Heart left ventricle (tissue), 16 donors: ENCODE measurements at regions not wholly inside any gene's neighbourhood (a gene's known extent, or its start where the extent isn't known, plus 50 kb on each side); places are given as distances from the start of the nearest gene placed in this dataset.

Source experiments
- ATAC-seq, 4 donors: fragments of 200-7000 bp; cut with Tn5 transposase; one replicate each; pipeline ENCODE4 v1.9.1; 2020 to 2022; ENCODE audit warnings: moderate library complexity in 4 of 4, mild to moderate bottlenecking in 3 of 4, moderate number of reproducible peaks in 1 of 4
- DNase-seq, 5 donors: peaks; one replicate each; pipeline ENCODE4 v3.0.0-alpha.2; 2020
- H3K27ac ChIP-seq, 12 donors: fragments of 200-600 bp; sonication (generic) in 4 of 12; one replicate each; pipeline versions ENCODE4 v1.5.0 to v1.8.0; 2016 to 2022; ENCODE audit warnings: mild to moderate bottlenecking in 2 of 12
- H3K27me3 ChIP-seq, 9 donors: fragments of 200-600 bp; sonication (generic) in 2 of 9; one replicate each; pipeline versions ENCODE4 v1.5.1 to v1.8.0; 2016 to 2022; ENCODE audit warnings: mild to moderate bottlenecking in 3 of 9
- H3K36me3 ChIP-seq, 9 donors: fragments of 200-600 bp; sonication (generic) in 2 of 9; one replicate each; pipeline versions ENCODE4 v1.5.0 to v1.8.0; 2018 to 2022; ENCODE audit warnings: mild to moderate bottlenecking in 2 of 9
- H3K4me1 ChIP-seq, 12 donors: fragments of 200-600 bp; sonication (generic) in 4 of 12; one replicate each; pipeline versions ENCODE4 v1.5.0 to v1.8.0; 2016 to 2022; ENCODE audit warnings: mild to moderate bottlenecking in 3 of 12
- H3K4me3 ChIP-seq, 12 donors: fragments of 200-600 bp; sonication (generic) in 4 of 12; one replicate each; pipeline versions ENCODE4 v1.5.0 to v1.8.0; 2017 to 2022; ENCODE audit warnings: mild to moderate bottlenecking in 9 of 12, moderate library complexity in 4 of 12
- H3K9me3 ChIP-seq, 12 donors: fragments of 200-600 bp; sonication (generic) in 4 of 12; one replicate each; pipeline versions ENCODE4 v1.5.0 to v1.8.0; 2016 to 2022; ENCODE audit warnings: mild to moderate bottlenecking in 1 of 12
- POLR2A ChIP-seq, 2 donors: fragments of 450-650 bp; IDR thresholded peaks; one replicate each; pipeline ENCODE4 v1.6.1; 2017; ENCODE audit warnings: antibody characterized with exemption in 2 of 2, mild to moderate bottlenecking in 2 of 2, moderate library complexity in 2 of 2
- WGBS, 4 donors: extraction: QIAGEN DNeasy Blood & Tissue Kit in 2 of 4; methylation state at CpG; one replicate each; pipeline versions ENCODE4 v1.1.5 to v1.1.7; 2013 to 2018; 5-methylcytosine and 5-hydroxymethylcytosine counted together
- intact Hi-C, 10 donors: fragments of 100-400 bp; cut with DNase I; formaldehyde crosslinking; loops; one replicate each; pipeline versions ENCODE4 v1.11.1 to v1.14.2; 2022
- TF ChIP-seq, protein P1 (sequence below), 12 donors: fragments of 200-600 bp; sonication (generic) in 4 of 12; IDR thresholded peaks; one replicate each; pipeline versions ENCODE4 v1.5.0 to v1.8.0; 2018 to 2022; ENCODE audit warnings: antibody characterized with exemption in 12 of 12, mild to moderate bottlenecking in 5 of 12
- donor health status: ischemic (EF 13 %, LVEDD 7.1; RV severe dilation, severe dysfunction).
- donor health status: healthy with polysubstance abuse.
- donor health status: DM: no; HTN: yes; CAD: no.
- donor health status: DM: no; HTN: no; CAD: no.
- donor health status: ischemic (EF 25% LVEDD 6.9; RV normal size, moderate dysfunction).
- donor health status: ischemic (EF 25% LVEDD 5.7; RV mildly dilated, moderate dysfunction).
- donor health status: healthy.
- donor health status: DM: yes; HTN: yes; CAD: no.
- donor health status: ischemic (EF 35%, LVEDD 5.7; RV mildly dilated, moderate dysfunction).
- donor health status: nonischemic (EF 11% LVEDD 7.7; RV severe dilation, severe dysfunction).
- donor health status: DM: yes; HTN: yes; CAD: no.
- donor health status: PGD.
- donor health status: ischemic (EF 29% LVEDD 5.4; RV normal size, mild dysfunction).
- donor health status: nonischemic (EF 23%, LVEDD 6.1; RV moderate dilation, normal function).

GRCh38 chr10:78578929-78579328 is 489.8 kb upstream of the ZMIZ1 start:
- no peaks in the 10 kb centered on the region for H3K36me3 ChIP-seq
- peaks cover 0 to 33% (median 19%) of the 10 kb centered on the region in 12 donors for H3K4me1 ChIP-seq
- no peaks in the 10 kb centered on the region for H3K27me3 ChIP-seq
- no peak for DNase-seq
- no peak for ATAC-seq
- intact Hi-C loops: no loop called here
- TF ChIP-seq, protein P1, sequence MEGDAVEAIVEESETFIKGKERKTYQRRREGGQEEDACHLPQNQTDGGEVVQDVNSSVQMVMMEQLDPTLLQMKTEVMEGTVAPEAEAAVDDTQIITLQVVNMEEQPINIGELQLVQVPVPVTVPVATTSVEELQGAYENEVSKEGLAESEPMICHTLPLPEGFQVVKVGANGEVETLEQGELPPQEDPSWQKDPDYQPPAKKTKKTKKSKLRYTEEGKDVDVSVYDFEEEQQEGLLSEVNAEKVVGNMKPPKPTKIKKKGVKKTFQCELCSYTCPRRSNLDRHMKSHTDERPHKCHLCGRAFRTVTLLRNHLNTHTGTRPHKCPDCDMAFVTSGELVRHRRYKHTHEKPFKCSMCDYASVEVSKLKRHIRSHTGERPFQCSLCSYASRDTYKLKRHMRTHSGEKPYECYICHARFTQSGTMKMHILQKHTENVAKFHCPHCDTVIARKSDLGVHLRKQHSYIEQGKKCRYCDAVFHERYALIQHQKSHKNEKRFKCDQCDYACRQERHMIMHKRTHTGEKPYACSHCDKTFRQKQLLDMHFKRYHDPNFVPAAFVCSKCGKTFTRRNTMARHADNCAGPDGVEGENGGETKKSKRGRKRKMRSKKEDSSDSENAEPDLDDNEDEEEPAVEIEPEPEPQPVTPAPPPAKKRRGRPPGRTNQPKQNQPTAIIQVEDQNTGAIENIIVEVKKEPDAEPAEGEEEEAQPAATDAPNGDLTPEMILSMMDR (IDR thresholded peaks at IDR 0.05): no peak
- no peak for TF ChIP-seq POLR2A (IDR thresholded peaks at IDR 0.05)
- no peaks in the 10 kb centered on the region for H3K9me3 ChIP-seq
- 82 to 89% (median 89%) methylated on average over 6 of the region's 6 CpGs for WGBS, 4 donors
- H3K27ac ChIP-seq: no peak overlapping the region
- H3K4me3 ChIP-seq: no peak overlapping the region

- H3K4me3 ChIP-seq: no peak overlapping the region
- H3K27me3 ChIP-seq: no peaks in the 10 kb centered on the region
- H3K36me3 ChIP-seq: no peaks in the 10 kb centered on the region
- 72 to 93% (median 76%) methylated on average over 4 to 5 of the region's 5 CpGs for WGBS, 4 donors
- peak overlapping the region in 3 of 12 donors; percentile 3 to 50 (median 27) for H3K27ac ChIP-seq
- intact Hi-C loops: no loop called here
- TF ChIP-seq, protein P1 (IDR thresholded peaks at IDR 0.05): no peak
- no peak for TF ChIP-seq POLR2A (IDR thresholded peaks at IDR 0.05)
- H3K9me3 ChIP-seq: no peaks in the 10 kb centered on the region
- DNase-seq (no peak), ATAC-seq (no peak)
- peaks cover 0 to 38% (median 23%) of the 10 kb centered on the region in 12 donors for H3K4me1 ChIP-seq
These were observed 489.2 kb upstream of the ZMIZ1 start for GRCh38 chr10:78579576-78579975.

DNA sequence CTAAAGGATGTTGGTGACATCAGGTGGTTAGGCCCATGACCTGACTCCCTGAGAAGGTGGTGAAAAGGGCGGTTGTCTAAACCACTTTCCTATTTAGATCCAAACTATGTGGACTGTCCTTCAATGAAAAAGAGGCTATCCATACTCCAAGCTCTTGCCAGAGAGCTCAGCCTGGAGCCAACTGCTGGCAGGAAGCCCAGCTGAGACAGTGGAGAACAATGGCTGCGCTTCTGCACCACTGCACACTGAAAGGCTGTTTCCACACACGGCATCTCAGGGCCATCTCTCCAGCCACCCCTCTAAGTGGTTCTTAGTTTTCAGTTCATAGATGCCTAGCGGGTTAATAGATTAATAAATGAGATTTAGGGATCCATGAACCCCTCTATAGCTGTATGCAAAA is 488.8 kb upstream of the ZMIZ1 start:
- intact Hi-C loops: loop anchor here in 1 of 10 donors (10.0 kb wide), 1 partner anchor 615 kb away; no protein-coding TSS in a partner anchor
- Histone ChIP-seq H3K4me3 (no peak overlapping the region), H3K4me1 (peaks cover 0 to 38% (median 26%) of the 10 kb centered on the region in 12 donors), H3K27me3 (no peaks in the 10 kb centered on the region), H3K27ac (peak overlapping the region in 3 of 12 donors; percentile 3 to 50 (median 27)), H3K36me3 (no peaks in the 10 kb centered on the region), H3K9me3 (no peaks in the 10 kb centered on the region)
- DNase-seq (peak; percentile 71 to 82 (median 80)), ATAC-seq (peak; percentile 65 to 85 (median 80))
- WGBS, 4 donors: 17 to 27% (median 25%) methylated on average over 4 of the region's 4 CpGs
- TF ChIP-seq POLR2A (IDR thresholded peaks at IDR 0.05): no peak
- TF ChIP-seq, protein P1 (IDR thresholded peaks at IDR 0.05): no peak

DNA sequence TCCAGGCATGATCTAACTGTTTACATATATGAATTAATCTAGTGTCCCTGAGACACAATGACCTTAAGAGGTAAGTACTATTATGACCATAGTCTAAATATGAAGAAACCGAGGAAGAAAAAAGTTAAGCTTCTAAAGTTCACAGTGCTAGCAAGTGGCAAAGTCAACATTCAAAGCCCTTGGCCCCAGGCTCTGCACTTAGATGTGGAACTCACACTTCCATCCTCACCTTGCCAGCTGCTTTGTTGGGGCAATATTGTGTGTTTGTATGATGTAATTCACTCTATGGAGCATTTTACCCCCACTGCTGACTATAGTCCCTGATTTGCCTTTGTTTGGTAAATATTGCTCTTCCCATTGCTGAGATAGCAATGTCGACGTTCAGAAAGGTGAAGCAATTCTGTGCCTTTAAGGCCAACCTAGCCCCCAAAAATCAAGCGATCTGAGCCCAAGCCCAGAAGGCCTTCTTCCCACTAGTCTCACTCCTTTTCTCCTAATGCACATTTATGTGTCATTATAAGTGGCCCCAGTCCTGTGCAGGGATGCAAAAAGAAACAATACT is 487.6 kb upstream of the ZMIZ1 start:
- Histone ChIP-seq H3K9me3 (no peaks in the 10 kb centered on the region), H3K27me3 (no peaks in the 10 kb centered on the region), H3K4me3 (no peak overlapping the region), H3K27ac (no peak overlapping the region), H3K36me3 (no peaks in the 10 kb centered on the region), H3K4me1 (peaks cover 0 to 28% (median 14%) of the 10 kb centered on the region in 12 donors)
- no peak for ATAC-seq
- no peak for TF ChIP-seq POLR2A (IDR thresholded peaks at IDR 0.05)
- TF ChIP-seq, protein P1 (IDR thresholded peaks at IDR 0.05): no peak
- intact Hi-C loops: loop anchor here in 1 of 10 donors (10.0 kb wide), 1 partner anchor 614 kb away; no protein-coding TSS in a partner anchor
- DNase-seq: no peak
- 90 to 98% (median 93%) methylated on average over 4 of the region's 4 CpGs for WGBS, 4 donors
